ENCODE measurements at regions not wholly inside any gene's neighbourhood (a gene's known extent, or its start where the extent isn't known, plus 50 kb on each side); places are given as distances from the start of the nearest gene placed in this dataset.

GRCh38 chr2:18119883-18120282 is 241.4 kb downstream of the KCNS3 start:
- Histone ChIP-seq H3K27me3 (no peaks in the 10 kb centered on the region), H3K9me3 (replicated peaks) (no peaks in the 10 kb centered on the region), H3K4me1 (peaks cover 25% of the 10 kb centered on the region), H3K4me3 (no peak overlapping the region), H3K27ac (no peak overlapping the region), H3K36me3 (no peaks in the 10 kb centered on the region)
- no peak for DNase-seq

GRCh38 chr2:18118703-18119102 is 240.2 kb downstream of the KCNS3 start:
- DNase-seq, result no peak
- no peaks in the 10 kb centered on the region for H3K27me3 ChIP-seq
- no peak overlapping the region for H3K4me3 ChIP-seq
- H3K9me3 ChIP-seq (replicated peaks), result no peaks in the 10 kb centered on the region; the same call in 1 of the 2 replicates
- H3K4me1 ChIP-seq, result peaks cover 21% of the 10 kb centered on the region
- H3K36me3 ChIP-seq, result no peaks in the 10 kb centered on the region
- H3K27ac ChIP-seq, result no peak overlapping the region

- no peaks in the 10 kb centered on the region for H3K27me3 ChIP-seq
- H3K36me3 ChIP-seq, result no peaks in the 10 kb centered on the region
- no peak overlapping the region for H3K27ac ChIP-seq
- H3K9me3 ChIP-seq (replicated peaks), result no peaks in the 10 kb centered on the region; the same call in 1 of the 2 replicates
- H3K4me3 ChIP-seq, result no peak overlapping the region
- peak; percentile 80 to 84 for DNase-seq
- H3K4me1 ChIP-seq, result peaks cover 11% of the 10 kb centered on the region
These were observed 239.1 kb downstream of the KCNS3 start for GRCh38 chr2:18117592-18117991.

DNA sequence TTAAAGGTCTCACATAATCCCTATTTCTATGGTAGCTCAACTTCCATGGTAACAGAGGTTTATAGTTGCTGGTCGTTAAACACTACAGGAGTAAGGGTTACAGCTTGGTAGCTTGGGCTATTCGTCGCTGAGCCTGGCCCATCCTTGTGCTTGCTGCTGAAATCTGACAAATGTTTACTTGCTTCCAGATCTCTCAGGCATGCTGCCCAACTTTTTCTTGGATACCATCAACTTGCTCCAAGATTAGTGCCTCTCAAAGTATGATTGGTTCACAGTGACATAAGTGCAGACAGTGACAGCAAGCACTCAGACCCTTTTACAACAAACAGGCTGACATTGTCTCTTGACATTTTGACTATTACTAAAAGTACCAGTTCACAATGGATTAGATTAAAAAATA is 231.8 kb downstream of the KCNS3 start:
- no peak for DNase-seq
- Histone ChIP-seq H3K27ac (no peak overlapping the region), H3K4me1 (peaks cover 7% of the 10 kb centered on the region), H3K9me3 (replicated peaks) (peaks cover 5% of the 10 kb centered on the region; the same call in 1 of the 2 replicates), H3K36me3 (no peaks in the 10 kb centered on the region), H3K4me3 (no peak overlapping the region), H3K27me3 (no peaks in the 10 kb centered on the region)

DNA sequence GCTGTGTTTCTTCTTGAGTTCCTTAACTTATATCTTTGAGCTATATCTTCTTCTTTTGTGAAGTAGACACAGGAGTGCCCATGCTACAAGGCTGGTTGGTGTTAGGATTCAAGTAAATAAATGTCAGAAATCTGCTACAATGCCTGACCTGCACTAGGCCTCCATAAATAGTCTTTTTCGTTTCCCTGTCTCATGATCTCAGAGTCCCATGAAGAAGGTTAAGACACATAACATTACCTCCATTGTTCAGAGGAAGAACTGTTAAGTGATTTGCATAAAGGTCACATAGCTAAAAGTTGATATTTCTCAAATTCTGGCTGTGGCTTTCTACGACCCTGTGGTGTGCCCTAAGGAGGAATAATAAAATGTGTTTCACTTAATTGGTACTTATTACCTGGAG is 228.4 kb downstream of the KCNS3 start:
- no peak overlapping the region for H3K27ac ChIP-seq
- H3K36me3 ChIP-seq, result no peaks in the 10 kb centered on the region
- peaks cover 7% of the 10 kb centered on the region for H3K4me1 ChIP-seq
- peaks cover 5% of the 10 kb centered on the region; the same call in 1 of the 2 replicates for H3K9me3 ChIP-seq (replicated peaks)
- H3K27me3 ChIP-seq, result no peaks in the 10 kb centered on the region
- DNase-seq, result no peak
- no peak overlapping the region for H3K4me3 ChIP-seq

GRCh38 chr2:18105929-18106328 is 227.5 kb downstream of the KCNS3 start:
- H3K9me3 ChIP-seq (replicated peaks), result no peaks in the 10 kb centered on the region
- no peak for DNase-seq

GRCh38 chr2:18104595-18105224 is 226.2 kb downstream of the KCNS3 start:
- Histone ChIP-seq H3K4me3 (no peak overlapping the region), H3K9me3 (replicated peaks) (no peaks in the 10 kb centered on the region), H3K27me3 (no peaks in the 10 kb centered on the region), H3K4me1 (peaks cover 7% of the 10 kb centered on the region), H3K36me3 (no peaks in the 10 kb centered on the region), H3K27ac (no peak overlapping the region)
- no peak for DNase-seq

More at GRCh38 chr2:18105929-18106328, 227.5 kb downstream of the KCNS3 start:
- H3K4me3 ChIP-seq, result no peak overlapping the region
- H3K36me3 ChIP-seq, result no peaks in the 10 kb centered on the region
- no peaks in the 10 kb centered on the region for H3K27me3 ChIP-seq
- no peak overlapping the region for H3K27ac ChIP-seq
- peaks cover 7% of the 10 kb centered on the region for H3K4me1 ChIP-seq

- peaks cover 12% of the 10 kb centered on the region for H3K4me1 ChIP-seq
- no peaks in the 10 kb centered on the region for H3K36me3 ChIP-seq
- H3K27me3 ChIP-seq, result no peaks in the 10 kb centered on the region
- H3K4me3 ChIP-seq, result no peak overlapping the region
- no peaks in the 10 kb centered on the region for H3K9me3 ChIP-seq (replicated peaks)
- no peak for DNase-seq
- H3K27ac ChIP-seq, result no peak overlapping the region
These were observed 218.5 kb downstream of the KCNS3 start for GRCh38 chr2:18096836-18097405.

DNA sequence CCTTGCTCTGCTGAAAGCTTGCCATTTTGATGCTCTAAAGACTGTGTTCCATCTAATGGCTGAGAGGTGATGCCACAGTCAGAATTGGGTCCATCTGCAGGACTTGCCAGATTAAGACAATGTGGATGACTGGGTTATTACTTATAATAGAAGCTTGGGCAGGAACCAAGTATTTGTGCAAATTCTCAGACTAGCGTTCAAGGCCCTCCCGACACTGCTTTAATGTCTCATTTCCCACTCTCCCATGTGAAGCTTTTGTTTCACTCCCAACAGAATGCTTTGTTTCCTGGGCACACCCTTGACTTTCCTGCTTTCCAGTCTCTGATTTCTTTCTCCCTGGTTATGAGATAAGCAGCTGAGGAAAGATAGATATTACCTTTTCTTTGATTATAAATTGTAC is 215.8 kb downstream of the KCNS3 start:
- Histone ChIP-seq H3K36me3 (no peaks in the 10 kb centered on the region), H3K27me3 (no peaks in the 10 kb centered on the region), H3K27ac (no peak overlapping the region), H3K4me3 (no peak overlapping the region), H3K4me1 (peaks cover 12% of the 10 kb centered on the region), H3K9me3 (replicated peaks) (no peaks in the 10 kb centered on the region)
- no peak for DNase-seq

- peaks cover 12% of the 10 kb centered on the region for H3K4me1 ChIP-seq
- H3K4me3 ChIP-seq, result no peak overlapping the region
- no peaks in the 10 kb centered on the region for H3K9me3 ChIP-seq (replicated peaks)
- no peaks in the 10 kb centered on the region for H3K36me3 ChIP-seq
- H3K27ac ChIP-seq, result no peak overlapping the region
- H3K27me3 ChIP-seq, result no peaks in the 10 kb centered on the region
- DNase-seq, result no peak
These were observed 214.7 kb downstream of the KCNS3 start for GRCh38 chr2:18093196-18093595.

GRCh38 chr2:18092760-18093159 is 214.3 kb downstream of the KCNS3 start:
- Histone ChIP-seq H3K9me3 (replicated peaks) (no peaks in the 10 kb centered on the region), H3K4me1 (peaks cover 12% of the 10 kb centered on the region), H3K36me3 (no peaks in the 10 kb centered on the region), H3K27me3 (no peaks in the 10 kb centered on the region), H3K4me3 (no peak overlapping the region), H3K27ac (no peak overlapping the region)
- DNase-seq, result peak; percentile 12 to 33

DNA sequence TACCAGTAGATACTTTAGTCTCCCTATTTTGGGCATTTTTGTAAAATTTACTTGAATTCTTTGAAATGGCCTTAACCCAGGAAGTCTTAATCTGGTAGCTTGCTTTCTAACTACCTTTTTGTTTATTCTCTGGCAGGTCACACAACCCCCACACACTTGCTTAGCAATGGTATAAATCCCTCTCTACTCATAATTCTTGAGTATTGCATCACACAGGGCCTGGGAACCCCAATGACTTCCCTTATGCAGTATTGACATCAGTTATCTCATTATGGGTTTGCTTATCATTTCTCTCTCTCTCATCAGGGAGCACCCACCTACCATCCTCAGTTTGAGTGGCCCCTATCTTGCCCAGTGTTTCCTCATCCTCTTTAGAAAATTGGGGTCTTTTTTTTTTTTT is 207.1 kb downstream of the KCNS3 start:
- Histone ChIP-seq H3K27ac (no peak overlapping the region), H3K9me3 (replicated peaks) (peaks cover 9% of the 10 kb centered on the region), H3K4me3 (no peak overlapping the region), H3K27me3 (no peaks in the 10 kb centered on the region), H3K4me1 (peaks cover 22% of the 10 kb centered on the region), H3K36me3 (no peaks in the 10 kb centered on the region)
- no peak for DNase-seq

GRCh38 chr2:18084376-18084775 is 205.9 kb downstream of the KCNS3 start:
- DNase-seq, result peak; percentile 61 to 70
- Histone ChIP-seq H3K27me3 (no peaks in the 10 kb centered on the region), H3K4me3 (no peak overlapping the region), H3K36me3 (no peaks in the 10 kb centered on the region), H3K27ac (peak overlapping the region; percentile 15; the same call in 1 of the 2 replicates), H3K4me1 (peaks cover 22% of the 10 kb centered on the region), H3K9me3 (replicated peaks) (peaks cover 17% of the 10 kb centered on the region)

DNA sequence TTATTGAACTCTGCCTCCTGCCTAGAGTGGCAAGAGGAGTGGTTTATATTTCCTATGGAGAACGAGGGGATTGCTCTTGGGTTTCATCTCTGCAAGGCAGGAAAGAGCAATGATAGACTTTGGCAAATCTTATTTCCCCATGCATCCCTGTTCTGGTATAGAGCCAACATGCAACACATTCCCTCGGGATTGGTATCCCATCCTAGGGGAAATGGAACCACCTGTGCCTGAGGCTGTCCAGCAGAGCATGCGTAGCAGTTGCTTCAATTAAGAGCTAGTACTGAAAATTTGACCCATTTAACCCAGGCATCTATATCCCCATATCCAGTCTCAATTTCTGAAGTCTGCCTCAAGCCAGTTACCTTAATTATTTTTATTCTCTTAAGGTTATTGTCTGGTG is 205.3 kb downstream of the KCNS3 start:
- Histone ChIP-seq H3K36me3 (no peaks in the 10 kb centered on the region), H3K4me3 (no peak overlapping the region)

GRCh38 chr2:18078216-18078615 is 199.7 kb downstream of the KCNS3 start:
- H3K4me3 ChIP-seq, result no peak overlapping the region
- peaks cover 17% of the 10 kb centered on the region for H3K9me3 ChIP-seq (replicated peaks)
- no peaks in the 10 kb centered on the region for H3K27me3 ChIP-seq
- H3K4me1 ChIP-seq, result peaks cover 22% of the 10 kb centered on the region
- H3K36me3 ChIP-seq, result no peaks in the 10 kb centered on the region
- DNase-seq, result no peak
- peak overlapping the region; percentile 50 for H3K27ac ChIP-seq

More for the DNA sequence above, 205.3 kb downstream of the KCNS3 start:
- Histone ChIP-seq H3K4me1 (peaks cover 22% of the 10 kb centered on the region), H3K9me3 (replicated peaks) (peaks cover 17% of the 10 kb centered on the region), H3K27me3 (no peaks in the 10 kb centered on the region), H3K27ac (peak overlapping the region; percentile 15; the same call in 1 of the 2 replicates)
- DNase-seq, result peak; percentile 57 to 72

DNA sequence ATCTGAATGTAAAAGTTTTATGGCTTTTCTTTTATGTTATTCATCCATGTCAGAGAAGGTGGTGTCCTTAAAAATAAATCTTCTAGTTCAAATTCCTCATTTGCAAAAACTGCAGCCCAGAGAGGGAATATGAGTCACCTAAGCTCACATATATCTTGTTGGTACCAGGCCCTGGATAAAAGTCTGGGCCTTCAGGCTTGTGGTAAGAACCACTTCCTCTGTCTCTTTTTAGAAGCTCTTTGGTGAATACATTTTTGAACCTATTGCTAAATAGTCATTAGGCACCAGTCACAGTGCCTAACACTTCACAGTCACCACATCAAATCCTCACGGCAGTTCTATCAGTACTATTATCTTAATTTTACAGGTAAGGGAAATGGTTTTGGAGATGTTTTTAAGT is 199.2 kb downstream of the KCNS3 start:
- Histone ChIP-seq H3K4me1 (peaks cover 21% of the 10 kb centered on the region), H3K4me3 (no peak overlapping the region), H3K9me3 (replicated peaks) (peaks cover 17% of the 10 kb centered on the region), H3K27me3 (no peaks in the 10 kb centered on the region), H3K36me3 (no peaks in the 10 kb centered on the region), H3K27ac (peak overlapping the region; percentile 50)
- peak; percentile 49 to 69 for DNase-seq
